ENCODE measurements at regions not wholly inside any gene's neighbourhood (a gene's known extent, or its start where the extent isn't known, plus 50 kb on each side); places are given as distances from the start of the nearest gene placed in this dataset.

GRCh38 chr22:49157529-49158339 is 669.9 kb downstream of the BRD1 start:
- no peak for FAIRE-seq

- FAIRE-seq: no peak
These were observed 670.9 kb downstream of the BRD1 start for GRCh38 chr22:49156662-49157285.

GRCh38 chr22:49155770-49156580 is 671.7 kb downstream of the BRD1 start:
- FAIRE-seq: no peak

GRCh38 chr22:49155039-49155769 is 672.5 kb downstream of the BRD1 start:
- no peak for FAIRE-seq

GRCh38 chr22:49154433-49154832 is 673.2 kb downstream of the BRD1 start:
- FAIRE-seq: no peak

- FAIRE-seq: no peak
These were observed 673.8 kb downstream of the BRD1 start for GRCh38 chr22:49153921-49154320.

- FAIRE-seq: no peak
These were observed 674.5 kb downstream of the BRD1 start for GRCh38 chr22:49152939-49153770.

- FAIRE-seq: no peak
These were observed 675.3 kb downstream of the BRD1 start for GRCh38 chr22:49152127-49152938.

GRCh38 chr22:49151256-49152126 is 676.2 kb downstream of the BRD1 start:
- no peak for FAIRE-seq

- FAIRE-seq: no peak
These were observed 676.9 kb downstream of the BRD1 start for GRCh38 chr22:49150801-49151221.

- no peak for FAIRE-seq
These were observed 677.7 kb downstream of the BRD1 start for GRCh38 chr22:49149721-49150608.

GRCh38 chr22:49148895-49149418 is 678.7 kb downstream of the BRD1 start:
- FAIRE-seq: no peak

- no peak for FAIRE-seq
These were observed 680.0 kb downstream of the BRD1 start for GRCh38 chr22:49147617-49148175.

GRCh38 chr22:49147171-49147570 is 680.5 kb downstream of the BRD1 start:
- FAIRE-seq: no peak

GRCh38 chr22:49146511-49146910 is 681.2 kb downstream of the BRD1 start:
- no peak for FAIRE-seq

GRCh38 chr22:49143812-49144211 is 683.9 kb downstream of the BRD1 start:
- FAIRE-seq: no peak

GRCh38 chr22:49142891-49143290 is 684.8 kb downstream of the BRD1 start:
- no peak for FAIRE-seq

GRCh38 chr22:49142296-49142695 is 685.4 kb downstream of the BRD1 start:
- no peak for FAIRE-seq
